Brain microvascular endothelial cell (primary cell): ENCODE measurements at regions not wholly inside any gene's neighbourhood (a gene's known extent, or its start where the extent isn't known, plus 50 kb on each side); places are given as distances from the start of the nearest gene placed in this dataset.

Experiments
- DNase-seq: peaks from one replicate; pipeline ENCODE4 v3.0.0-alpha.2; 2020
- H3K27ac ChIP-seq: fragments of 250-450 bp; sonication (Bioruptor Pico); 2 replicates; pipeline ENCODE4 v1.5.1; 2020; ENCODE audit warnings: mild to moderate bottlenecking, moderate library complexity
- H3K27me3 ChIP-seq: fragments of 250-450 bp; sonication (Bioruptor Pico); replicated peaks from 2 replicates; pipeline ENCODE4 v1.5.1; 2020; ENCODE audit warnings: mild to moderate bottlenecking
- H3K36me3 ChIP-seq: fragments of 250-450 bp; sonication (Bioruptor Pico); replicated peaks from 2 replicates; pipeline ENCODE4 v1.5.1; 2020; ENCODE audit warnings: mild to moderate bottlenecking
- H3K4me3 ChIP-seq: 2 replicates; pipeline ENCODE4 v1.5.1; 2011; ENCODE audit warnings: low read depth, mild to moderate bottlenecking, control low read depth, low read length, moderate library complexity
- in situ Hi-C: cut with HindIII; loops from 2 replicates; pipeline ENCODE4 v1.10.0; 2017; ENCODE audit warnings: low sequenced_read_pairs, low pct_ligation_motif_present
- TF ChIP-seq, protein P1 (sequence below): IDR thresholded peaks from 2 replicates; pipeline ENCODE4 v1.5.1; 2011; ENCODE audit warnings: low read depth, mild to moderate bottlenecking, moderate library complexity, low read length, control low read depth, inconsistent platforms; ENCODE audit errors: missing control alignments

DNA sequence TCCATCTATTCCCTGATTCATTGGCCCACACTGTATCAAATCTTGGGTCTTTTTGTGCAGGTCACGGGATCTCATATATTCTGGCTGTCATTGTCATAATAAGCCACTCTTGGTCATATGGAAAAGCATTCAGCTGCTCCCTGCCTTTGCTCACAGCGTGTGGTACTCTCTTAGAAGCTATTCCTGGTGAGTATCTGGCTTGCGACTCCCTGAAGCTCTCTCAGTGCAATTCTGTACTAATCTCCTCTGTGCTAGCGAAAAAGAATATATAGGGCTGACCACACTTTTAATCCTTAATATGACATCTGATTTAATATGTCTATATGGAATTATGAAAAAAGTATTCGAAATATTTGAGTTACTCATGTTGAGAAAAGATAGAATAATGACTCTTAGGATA is 440.8 kb upstream of the GBE1 start:
- no peak for DNase-seq
- H3K4me3 ChIP-seq, result no peak overlapping the region
- TF ChIP-seq, protein P1, sequence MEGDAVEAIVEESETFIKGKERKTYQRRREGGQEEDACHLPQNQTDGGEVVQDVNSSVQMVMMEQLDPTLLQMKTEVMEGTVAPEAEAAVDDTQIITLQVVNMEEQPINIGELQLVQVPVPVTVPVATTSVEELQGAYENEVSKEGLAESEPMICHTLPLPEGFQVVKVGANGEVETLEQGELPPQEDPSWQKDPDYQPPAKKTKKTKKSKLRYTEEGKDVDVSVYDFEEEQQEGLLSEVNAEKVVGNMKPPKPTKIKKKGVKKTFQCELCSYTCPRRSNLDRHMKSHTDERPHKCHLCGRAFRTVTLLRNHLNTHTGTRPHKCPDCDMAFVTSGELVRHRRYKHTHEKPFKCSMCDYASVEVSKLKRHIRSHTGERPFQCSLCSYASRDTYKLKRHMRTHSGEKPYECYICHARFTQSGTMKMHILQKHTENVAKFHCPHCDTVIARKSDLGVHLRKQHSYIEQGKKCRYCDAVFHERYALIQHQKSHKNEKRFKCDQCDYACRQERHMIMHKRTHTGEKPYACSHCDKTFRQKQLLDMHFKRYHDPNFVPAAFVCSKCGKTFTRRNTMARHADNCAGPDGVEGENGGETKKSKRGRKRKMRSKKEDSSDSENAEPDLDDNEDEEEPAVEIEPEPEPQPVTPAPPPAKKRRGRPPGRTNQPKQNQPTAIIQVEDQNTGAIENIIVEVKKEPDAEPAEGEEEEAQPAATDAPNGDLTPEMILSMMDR, result no peak
- in situ Hi-C loops, result no loop called here
- no peak overlapping the region for H3K27ac ChIP-seq
- no peaks in the 10 kb centered on the region for H3K27me3 ChIP-seq
- H3K36me3 ChIP-seq, result no peaks in the 10 kb centered on the region

DNA sequence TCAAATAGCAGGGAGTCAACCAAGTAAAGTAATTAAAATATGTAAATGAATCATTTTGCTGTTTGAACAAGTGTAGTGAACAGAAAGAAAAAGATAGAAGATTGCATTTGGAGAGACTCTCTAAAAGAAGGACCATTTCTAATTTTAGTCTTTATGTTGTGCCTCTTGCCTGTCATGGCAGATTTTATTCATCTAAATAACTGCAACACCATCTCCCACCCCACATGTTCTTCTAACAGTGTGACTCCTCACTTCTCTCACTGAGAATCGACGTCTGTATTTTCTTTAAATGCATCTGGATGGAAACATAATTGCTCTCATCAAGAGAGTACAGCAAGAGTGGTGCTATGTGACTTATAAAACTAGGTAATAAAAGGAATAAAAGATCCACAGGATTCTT is 439.9 kb upstream of the GBE1 start:
- TF ChIP-seq, protein P1, result no peak
- no peak for DNase-seq
- H3K27me3 ChIP-seq, result no peaks in the 10 kb centered on the region
- in situ Hi-C loops, result no loop called here
- no peaks in the 10 kb centered on the region for H3K36me3 ChIP-seq
- no peak overlapping the region for H3K27ac ChIP-seq
- no peak overlapping the region for H3K4me3 ChIP-seq

DNA sequence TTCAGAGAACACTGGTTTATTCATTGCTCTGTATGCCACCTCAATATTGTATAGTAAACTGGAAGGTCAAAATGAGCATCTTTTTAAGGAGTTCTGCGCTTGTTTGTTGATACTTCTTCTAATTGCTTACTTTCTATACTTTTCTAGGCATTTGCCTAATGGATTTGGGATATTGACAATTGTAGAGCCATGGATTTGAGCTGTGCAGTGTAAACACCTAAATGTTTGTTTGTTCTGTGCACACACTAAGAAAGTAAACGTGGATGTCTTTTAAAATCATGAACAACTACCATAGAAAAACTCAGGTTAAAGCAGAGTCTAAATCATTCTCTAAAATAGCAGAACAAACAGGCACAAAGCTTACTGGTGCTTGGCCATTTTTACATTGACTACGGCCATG is 436.6 kb upstream of the GBE1 start:
- in situ Hi-C loops, result no loop called here
- DNase-seq, result no peak
- H3K27me3 ChIP-seq, result no peaks in the 10 kb centered on the region
- H3K36me3 ChIP-seq, result no peaks in the 10 kb centered on the region
- no peak overlapping the region for H3K4me3 ChIP-seq
- H3K27ac ChIP-seq, result no peak overlapping the region
- TF ChIP-seq, protein P1, result no peak

DNA sequence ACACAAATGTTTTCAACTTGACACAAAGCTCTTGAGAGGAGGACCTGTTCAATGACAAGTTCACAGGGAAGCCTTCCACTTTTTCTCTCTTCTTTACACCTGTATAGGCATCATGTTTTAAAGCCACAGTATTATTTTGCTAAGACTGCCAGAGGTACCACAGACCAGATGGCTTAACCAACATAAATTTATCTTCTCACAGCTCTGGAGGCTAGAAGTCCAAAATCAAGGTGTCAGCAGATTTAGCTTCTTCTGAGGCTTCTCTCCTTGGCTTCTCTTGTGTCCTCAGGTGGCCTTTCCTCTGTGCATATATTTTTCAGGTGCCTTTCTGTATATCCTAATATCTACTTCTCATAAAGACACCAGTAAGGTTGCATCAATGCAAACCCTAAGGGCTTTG is 435.2 kb upstream of the GBE1 start:
- no peak for DNase-seq
- TF ChIP-seq, protein P1, result no peak
- in situ Hi-C loops, result no loop called here
- Histone ChIP-seq H3K27ac (no peak overlapping the region), H3K36me3 (no peaks in the 10 kb centered on the region), H3K4me3 (no peak overlapping the region), H3K27me3 (no peaks in the 10 kb centered on the region)

DNA sequence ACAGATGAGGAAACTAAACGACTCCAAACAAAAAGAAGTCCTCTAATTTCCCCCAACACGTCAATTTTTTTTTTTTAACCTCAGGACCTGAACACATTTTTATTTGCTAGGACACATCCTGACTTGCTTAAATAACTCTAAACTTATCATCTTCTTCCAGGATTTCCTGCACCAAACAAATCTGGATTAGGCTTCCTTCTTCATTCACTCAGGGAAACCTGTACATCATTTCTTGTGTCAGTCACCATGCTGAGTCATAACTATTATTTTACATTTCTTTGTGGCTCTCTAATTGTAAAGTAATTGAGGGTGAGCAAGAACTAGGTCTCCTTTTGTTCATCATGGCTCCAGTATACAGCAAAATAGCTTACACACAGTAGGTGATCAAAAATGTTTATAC is 433.4 kb upstream of the GBE1 start:
- DNase-seq, result no peak
- TF ChIP-seq, protein P1, result no peak
- no peaks in the 10 kb centered on the region for H3K36me3 ChIP-seq
- H3K4me3 ChIP-seq, result no peak overlapping the region
- no peak overlapping the region for H3K27ac ChIP-seq
- no peaks in the 10 kb centered on the region for H3K27me3 ChIP-seq
- in situ Hi-C loops, result no loop called here

DNA sequence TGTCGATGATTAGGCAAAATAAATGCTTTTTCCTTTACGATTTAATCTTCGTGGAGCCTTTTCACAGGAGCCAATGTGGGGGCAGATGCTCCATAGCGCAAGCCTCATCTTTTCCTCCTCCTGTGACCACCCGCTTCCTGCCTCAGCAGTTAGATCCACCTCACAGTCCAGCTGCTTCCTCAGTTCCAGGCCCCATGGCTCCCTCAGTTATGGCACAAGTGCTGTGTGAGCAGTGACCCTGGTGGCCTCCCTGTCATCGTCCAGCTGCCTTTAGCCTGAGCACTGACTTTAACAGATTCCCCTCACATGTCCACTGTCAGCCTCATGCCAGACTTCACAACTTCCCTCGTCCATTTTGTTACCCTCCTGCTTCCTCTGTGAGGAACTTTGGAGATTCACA is 424.6 kb upstream of the GBE1 start:
- H3K27ac ChIP-seq, result no peak overlapping the region
- no peaks in the 10 kb centered on the region for H3K27me3 ChIP-seq
- in situ Hi-C loops, result no loop called here
- no peak for DNase-seq
- TF ChIP-seq, protein P1, result no peak
- no peaks in the 10 kb centered on the region for H3K36me3 ChIP-seq
- H3K4me3 ChIP-seq, result no peak overlapping the region
